ENCODE measurements at regions not wholly inside any gene's neighbourhood (a gene's known extent, or its start where the extent isn't known, plus 50 kb on each side); places are given as distances from the start of the nearest gene placed in this dataset.

GRCh38 chr6:71181565-71181964, 107.0 kb upstream of the OGFRL1 start:
- TF ChIP-seq, protein P1, sequence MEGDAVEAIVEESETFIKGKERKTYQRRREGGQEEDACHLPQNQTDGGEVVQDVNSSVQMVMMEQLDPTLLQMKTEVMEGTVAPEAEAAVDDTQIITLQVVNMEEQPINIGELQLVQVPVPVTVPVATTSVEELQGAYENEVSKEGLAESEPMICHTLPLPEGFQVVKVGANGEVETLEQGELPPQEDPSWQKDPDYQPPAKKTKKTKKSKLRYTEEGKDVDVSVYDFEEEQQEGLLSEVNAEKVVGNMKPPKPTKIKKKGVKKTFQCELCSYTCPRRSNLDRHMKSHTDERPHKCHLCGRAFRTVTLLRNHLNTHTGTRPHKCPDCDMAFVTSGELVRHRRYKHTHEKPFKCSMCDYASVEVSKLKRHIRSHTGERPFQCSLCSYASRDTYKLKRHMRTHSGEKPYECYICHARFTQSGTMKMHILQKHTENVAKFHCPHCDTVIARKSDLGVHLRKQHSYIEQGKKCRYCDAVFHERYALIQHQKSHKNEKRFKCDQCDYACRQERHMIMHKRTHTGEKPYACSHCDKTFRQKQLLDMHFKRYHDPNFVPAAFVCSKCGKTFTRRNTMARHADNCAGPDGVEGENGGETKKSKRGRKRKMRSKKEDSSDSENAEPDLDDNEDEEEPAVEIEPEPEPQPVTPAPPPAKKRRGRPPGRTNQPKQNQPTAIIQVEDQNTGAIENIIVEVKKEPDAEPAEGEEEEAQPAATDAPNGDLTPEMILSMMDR (IDR thresholded peaks at IDR 0.05 in 4 of 5, conservative IDR thresholded peaks at IDR 0.05 in 1 of 5), result no peak
- TF ChIP-seq POLR2A (IDR thresholded peaks at IDR 0.05), result no peak
